NK-92 treated with Interleukin-12 subunit alpha and Interleukin-12 subunit beta, amount 100 ng/mL, for 24 hours (cell line): ENCODE measurements at regions not wholly inside any gene's neighbourhood (a gene's known extent, or its start where the extent isn't known, plus 50 kb on each side); places are given as distances from the start of the nearest gene placed in this dataset.
"Not testable (repeated sequence)": the region's sequence is repeated elsewhere in the genome, so short reads cannot be mapped to it uniquely, and the experiment has no call there.

Experiments used
- DNase-seq: peaks from one replicate; lab custom pipeline; 2025; lab: John Stamatoyannopoulos, UW

DNA sequence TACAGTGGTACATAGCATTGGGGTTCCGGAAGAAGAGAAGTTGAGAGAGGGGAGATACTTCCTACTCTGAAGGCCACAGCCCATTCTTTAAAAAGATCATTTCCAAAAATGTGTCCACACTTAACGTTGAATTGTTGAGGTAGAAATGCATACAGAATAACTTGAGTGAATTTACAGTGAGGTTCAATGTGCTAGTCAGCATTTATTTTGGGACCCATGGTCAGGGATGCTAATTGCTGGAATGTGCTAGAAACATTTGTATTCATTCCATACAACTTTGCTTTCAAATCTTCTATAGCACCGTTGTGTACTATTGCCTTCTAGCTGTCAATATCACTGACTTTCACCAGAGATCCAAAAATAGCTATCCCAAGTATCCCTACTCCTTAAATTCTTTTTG, 325.9 kb downstream of the SATB2 start:
- no peak for DNase-seq

DNA sequence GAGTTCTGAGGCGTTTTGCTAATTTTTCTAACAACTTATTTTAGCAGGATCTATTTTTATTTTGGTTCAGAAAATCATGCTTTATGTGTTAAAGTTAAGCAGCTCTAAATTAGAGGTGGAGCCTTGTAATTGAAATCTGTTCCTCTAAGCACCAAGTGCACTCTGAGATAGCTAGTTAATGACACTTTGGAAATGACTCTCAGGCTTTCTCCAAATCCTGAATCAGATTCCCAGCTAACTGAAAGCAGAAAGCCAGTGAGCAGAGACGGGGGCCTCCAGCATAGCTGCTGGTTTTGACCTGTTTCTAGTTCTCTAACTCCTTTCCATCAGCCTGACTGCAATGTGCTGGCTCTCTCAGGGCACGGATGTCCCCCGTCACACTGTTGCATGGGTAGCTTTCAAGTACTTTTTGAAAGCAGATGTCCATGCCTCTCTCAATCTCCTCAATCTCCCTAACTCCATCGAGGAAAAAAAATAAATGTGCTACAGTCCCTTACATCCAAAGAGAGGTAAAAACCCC, 326.5 kb downstream of the SATB2 start:
- DNase-seq: no peak

DNA sequence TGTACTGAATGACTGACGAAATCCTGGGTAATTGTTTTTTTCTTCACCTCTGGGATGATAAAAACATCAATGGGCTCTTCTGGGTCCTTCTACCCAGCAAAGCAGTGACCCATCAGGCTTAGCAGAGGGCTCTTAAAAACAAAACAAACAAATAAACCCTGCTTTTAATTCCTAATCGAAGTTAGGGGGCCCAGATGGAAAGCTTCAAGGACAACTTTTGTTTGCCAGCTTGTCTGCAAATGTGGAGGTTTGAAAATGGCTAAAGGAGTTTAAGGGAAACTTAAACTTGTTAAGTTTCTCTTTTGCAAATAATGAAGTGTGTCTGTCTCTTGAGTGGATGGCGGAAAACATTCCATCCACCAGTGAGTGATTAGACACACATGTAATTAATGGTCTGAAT, 327.2 kb downstream of the SATB2 start:
- no peak for DNase-seq

DNA sequence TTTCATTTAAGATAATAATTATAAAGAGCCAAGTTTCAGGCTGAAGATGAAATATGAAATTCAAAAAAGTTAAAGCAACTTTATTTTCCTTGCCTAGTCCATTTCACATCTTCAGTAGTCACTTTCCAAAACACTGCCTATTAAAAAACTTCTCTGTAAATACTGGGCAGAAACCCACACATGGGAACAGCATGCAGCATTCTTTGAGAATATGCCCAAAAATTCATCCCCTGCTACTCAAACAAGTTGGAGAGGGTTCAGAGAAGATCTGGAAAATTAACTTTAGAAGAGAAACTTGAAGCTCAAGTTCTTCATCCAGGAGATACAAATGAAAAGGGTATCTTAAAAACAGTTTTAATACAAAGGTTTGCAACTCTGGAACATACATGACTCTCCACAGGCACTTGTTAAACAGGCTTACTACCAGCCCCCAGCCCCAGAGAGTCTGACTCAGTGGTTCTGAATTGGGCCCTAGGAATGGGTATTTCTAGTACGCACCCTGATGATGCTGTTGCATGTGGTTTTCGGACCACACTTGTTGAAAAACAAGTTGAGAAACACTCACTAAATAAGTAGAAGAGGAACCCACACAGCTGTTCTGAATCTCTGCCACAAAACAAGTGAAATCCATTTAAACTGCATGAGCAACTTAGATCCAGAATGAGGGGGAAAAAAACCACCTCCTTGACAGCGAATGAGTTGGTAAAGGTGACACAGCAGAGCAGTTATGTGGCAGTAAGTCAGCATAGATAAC, 329.1 kb downstream of the SATB2 start:
- DNase-seq: no peak

DNA sequence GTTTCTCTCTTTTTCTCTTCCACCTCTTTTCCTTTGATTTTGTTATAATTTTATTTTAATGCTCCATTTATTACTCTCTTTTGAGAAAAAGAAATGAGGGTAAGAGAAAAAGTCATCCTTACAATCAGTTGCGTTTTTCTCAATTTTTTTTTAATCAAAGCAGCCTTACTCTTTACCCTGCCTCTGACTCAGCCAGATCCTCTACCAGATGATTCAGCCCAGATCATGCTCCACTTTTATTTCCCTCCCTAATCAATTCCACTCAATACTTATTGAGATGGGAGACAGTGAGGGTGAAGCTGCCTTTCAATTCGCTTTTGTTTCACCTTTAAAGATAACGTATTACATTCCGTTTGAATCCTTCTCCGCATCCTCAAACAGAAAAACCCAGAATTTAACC, 337.9 kb downstream of the SATB2 start:
- DNase-seq: no peak

DNA sequence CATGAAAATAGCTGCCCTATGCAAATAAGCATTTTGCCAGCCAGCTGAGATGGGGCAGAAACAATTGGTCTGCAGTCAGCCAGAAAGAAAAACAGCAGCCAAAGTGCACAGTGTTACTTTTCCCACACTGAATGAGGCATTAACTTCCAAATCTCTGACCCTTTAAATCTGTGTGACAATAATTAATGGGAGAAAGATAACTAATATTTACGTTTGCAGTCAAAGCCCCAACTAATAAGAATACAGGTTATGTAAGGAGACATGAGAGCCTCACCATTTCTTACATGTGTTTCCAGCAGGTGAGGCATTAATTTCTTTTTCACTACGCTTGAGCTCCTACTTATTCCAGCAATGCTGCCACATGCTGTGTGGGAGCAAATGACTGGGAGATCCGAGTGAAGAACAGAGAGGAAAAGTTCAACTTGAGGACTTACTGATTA, 339.0 kb downstream of the SATB2 start:
- no peak for DNase-seq

DNA sequence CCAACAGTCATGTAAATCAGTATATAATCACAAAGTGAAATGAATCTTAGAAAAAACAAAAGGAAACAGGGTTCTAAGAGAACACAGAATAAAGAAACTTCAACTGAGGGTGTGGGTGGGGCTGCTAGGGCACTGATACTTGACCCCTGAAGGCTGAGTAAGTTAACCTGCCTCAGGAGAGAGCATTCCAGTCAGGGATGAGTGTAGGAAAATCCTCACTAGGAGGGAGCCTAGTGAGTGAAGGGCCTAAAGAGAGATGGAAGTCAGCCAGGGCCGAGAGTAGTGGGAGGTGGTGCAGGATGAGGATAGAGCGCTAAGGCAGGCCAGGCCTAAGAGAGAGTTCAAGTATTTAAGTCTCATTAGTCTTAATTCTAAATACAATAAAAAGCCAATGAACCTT, 342.6 kb downstream of the SATB2 start:
- no peak for DNase-seq

DNA sequence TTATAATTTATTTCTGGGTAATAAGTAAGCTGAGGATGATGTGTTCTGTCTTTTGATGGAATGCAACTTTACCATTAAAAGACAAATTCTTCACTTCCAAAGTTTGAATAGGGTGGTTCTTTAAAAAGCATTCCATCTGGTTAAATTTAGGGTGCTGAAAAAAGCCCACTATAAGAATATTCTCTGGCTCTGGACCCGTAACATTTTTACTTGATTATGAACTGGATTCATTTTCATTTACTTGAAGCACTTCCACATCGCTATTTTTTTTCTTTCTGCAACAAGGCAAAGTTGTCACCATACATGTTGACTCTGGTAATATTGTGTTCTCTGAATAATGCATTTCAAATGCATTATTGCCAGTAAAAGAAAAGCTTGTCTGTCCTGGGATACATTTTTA, 344.6 kb downstream of the SATB2 start:
- no peak for DNase-seq

DNA sequence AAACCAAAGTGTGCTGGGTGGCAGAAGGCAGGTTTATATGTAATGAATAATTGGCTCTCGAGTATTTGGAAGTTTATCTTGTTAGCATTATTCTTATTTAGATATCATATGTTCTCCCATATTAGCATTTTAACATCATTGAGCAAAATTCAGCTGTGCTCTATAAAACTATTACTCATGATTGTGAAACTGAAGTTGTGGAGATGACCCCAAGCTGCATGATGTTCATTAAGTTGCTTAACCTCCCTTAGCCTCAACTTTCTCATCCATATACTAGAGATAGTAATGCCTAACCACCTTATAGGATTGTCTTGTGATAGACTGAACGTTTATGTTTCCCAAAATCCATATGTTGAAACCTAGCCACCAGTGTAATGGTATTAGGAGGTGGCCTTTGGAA, 346.3 kb downstream of the SATB2 start:
- DNase-seq: no peak

DNA sequence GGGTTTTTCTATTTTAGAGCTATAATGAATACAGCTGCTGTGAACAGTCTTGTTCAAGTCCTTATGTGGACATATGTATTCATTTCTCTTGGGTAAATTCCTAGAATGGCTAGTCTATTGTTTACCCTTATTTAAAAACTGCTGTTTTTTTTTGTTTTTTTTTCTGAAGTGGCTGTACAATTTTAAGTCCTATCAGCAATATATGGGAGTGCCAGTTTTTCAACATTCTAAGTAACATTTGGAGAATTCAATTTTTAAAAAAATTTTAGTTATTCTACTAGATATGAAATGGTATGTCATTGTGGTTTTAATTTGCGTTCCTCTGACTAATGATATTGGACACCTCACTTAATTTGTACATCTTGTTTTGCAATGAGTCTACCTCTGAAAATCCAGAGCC, 349.7 kb downstream of the SATB2 start:
- no peak for DNase-seq

DNA sequence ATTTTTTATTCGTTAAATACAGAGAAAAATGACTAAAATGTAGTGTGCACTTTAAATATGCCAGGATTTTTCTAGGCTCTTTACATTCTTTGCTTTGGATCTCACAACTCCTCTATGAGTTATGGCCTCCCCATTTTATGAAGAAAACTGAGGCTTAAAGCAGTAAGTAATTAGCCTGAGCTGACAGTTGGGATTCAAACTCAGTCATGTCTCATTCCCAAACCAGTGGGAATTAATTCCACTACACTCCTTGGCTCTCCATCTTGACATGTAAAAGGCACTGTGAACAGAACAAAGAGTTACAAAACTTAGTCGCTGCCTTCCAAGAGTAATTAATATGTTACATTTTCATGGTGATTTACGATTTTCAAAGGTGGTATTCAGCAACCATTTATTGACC, 351.9 kb downstream of the SATB2 start:
- DNase-seq: no peak

DNA sequence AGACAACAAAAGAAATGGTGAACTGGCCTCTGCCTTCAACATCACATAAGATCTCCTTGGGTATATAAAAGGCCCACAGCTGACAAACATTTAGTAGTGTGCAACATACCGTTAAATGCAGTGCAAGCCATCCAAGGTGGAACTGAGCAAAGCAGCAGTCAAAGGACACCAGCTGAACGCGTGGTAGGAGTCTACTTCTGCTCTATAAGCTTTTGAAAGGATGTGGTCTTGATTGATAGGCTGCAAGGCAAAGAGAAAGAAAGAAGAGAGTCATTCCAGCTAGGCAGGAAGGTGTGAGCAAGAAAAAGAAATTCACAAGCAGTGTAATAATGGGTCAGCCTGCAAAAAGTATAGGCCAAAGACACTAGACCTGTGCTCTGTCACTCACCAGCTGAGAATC, 356.3 kb downstream of the SATB2 start:
- DNase-seq: no peak

DNA sequence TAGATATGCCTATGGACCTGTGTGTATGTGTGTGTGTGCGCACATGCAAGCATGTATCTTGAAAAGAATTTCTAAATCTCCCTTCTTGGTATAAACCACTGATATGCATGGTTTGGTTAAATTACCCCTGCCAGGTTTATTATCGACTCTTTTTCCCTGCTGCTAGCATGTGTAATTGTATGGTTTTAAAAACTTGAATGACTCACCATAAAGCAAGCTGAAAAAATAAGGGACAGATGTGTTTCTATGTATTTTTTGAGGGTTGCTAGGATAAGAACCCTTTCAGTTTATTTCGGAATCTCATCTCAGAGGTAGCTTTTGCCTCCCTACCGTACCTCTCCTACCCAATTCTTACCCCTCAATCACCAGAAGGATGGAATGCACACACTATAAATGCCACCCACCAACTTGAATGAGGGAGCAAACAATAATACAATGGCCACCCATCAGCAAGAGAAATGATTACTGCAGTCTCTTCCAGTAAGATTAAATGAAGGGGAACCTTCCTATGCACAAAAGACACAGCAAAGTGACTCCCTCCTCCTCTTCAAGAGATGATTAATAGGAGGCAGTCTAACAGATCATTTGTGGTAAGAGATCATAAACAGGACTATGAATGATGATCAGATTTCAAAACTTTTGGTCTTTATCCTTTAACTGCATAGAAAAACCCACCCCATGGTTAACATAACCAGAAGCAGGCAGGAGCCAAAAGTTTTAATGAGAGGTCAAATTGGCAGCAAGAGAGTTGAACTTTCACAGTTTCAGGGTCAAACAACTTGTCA, 357.2 kb downstream of the SATB2 start:
- DNase-seq: no peak

DNA sequence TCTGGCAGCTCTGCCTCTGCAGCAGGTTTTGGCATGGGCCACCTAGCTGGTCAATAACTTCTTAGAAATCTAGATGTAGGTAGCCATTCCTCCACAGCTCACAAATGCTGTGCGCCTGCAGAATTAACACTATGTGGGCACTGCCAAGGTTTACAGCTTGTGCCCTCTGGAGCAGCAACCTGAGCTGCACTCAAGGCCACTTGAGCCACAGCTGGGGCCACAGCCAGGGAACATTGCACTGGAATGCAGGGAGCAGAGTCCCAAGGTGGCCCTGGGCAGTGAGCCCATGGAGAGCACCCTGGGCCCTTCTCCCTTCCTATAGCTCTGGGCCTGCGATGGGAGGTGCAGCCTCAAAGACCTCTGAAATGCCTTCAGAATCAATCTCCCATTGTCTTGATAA, 365.3 kb downstream of the SATB2 start:
- DNase-seq: no peak

DNA sequence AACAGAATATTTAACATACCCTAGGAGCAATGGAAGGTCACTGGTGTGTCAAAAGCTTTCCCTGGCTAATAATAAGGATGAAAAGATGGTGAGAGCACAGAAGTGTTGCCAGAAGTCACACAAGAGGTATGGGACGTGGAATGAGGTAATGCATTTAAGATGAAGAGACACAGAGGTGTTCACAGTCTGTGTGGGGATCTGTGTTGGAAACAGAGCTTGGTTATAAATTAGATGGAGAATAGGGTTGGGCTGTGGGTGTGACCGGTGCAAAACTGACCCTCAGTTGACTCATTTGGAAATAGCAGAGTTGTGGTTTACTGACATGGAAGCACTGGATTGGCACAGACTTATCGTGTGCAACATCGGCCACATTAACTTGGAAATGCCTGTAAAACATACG, 372.5 kb downstream of the SATB2 start:
- no peak for DNase-seq

DNA sequence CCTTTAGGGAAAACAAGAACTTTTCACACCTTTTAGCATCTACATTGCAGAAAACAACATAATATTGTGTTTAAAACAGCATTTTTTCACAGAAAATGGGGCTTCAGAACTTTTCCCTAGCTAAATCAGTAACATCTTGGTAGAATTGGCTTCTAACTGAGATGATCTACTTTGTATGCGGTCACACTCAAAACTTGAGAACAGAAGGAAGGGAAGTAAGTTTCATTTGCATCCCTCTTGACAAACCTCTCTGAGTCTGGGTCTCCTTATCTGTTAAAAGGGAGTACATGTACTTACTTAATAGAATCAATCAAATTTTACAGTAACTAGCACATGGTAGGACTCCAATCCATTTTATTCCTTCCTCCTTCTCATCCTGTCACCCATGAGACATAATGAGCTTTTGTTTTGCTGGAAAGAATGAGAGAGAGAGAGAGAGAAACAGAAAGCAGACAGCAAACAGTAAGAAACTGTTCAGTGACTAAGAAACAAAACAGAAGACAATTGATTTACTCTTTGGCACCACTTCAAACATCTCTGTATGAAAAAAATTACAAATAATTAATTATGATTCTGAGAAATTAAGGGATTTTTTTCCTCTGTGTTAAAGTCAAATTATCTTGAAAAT, 387.3 kb downstream of the SATB2 start:
- no peak for DNase-seq

DNA sequence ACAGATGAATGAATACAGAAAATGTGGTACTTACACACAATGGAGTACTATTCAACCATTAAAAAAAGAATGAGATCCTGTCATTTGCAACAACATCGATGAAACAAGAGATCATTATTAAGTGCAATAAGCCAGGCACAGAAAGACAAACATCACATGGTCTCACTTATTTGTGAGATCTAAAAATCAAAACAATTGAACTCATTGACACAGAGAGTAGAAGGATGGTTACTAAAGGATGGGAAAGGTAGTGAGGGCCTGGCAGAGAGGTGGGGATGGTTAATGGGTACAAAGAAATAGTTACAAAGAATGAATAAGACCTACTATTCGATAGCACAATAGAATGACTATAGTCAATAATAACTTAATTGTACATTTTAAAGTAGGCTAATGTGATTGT, 393.5 kb downstream of the SATB2 start:
- no peak for DNase-seq

DNA sequence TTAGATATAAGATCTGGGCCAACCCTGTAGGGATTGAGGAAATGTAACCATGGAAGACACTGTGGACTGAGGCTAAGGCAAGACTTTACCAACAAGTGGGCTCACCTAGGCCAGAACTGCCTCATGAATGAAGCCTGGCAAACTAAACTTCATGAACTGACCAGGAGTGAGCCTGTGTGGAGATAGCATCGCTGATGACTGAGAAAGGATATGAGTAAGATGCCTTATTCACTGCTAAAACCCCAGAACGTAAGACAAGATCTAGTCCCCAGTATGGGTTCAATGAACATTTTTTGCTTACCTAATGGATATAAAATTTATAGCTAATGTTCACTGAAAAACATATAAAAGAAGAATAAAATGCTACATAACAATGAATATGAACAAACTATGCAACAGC, 399.8 kb downstream of the SATB2 start:
- DNase-seq: no peak

DNA sequence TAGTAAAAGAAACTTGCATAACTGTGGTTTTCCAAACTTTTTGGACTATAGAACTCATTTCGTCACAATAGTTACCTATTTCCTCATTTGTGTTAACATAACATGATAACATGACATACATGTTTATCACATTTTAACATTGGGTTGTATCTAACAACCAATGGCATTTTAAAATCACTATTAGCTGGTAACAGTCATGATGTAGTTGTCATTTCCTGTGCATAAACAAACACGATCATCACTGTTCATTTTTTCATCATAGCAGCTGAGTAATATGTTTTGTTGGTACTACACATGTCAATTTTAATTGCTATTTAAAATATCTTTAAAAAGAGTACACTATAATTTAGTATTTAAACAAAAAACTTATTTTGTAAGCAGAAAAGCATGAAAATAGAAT, 402.4 kb downstream of the SATB2 start:
- DNase-seq: no peak

DNA sequence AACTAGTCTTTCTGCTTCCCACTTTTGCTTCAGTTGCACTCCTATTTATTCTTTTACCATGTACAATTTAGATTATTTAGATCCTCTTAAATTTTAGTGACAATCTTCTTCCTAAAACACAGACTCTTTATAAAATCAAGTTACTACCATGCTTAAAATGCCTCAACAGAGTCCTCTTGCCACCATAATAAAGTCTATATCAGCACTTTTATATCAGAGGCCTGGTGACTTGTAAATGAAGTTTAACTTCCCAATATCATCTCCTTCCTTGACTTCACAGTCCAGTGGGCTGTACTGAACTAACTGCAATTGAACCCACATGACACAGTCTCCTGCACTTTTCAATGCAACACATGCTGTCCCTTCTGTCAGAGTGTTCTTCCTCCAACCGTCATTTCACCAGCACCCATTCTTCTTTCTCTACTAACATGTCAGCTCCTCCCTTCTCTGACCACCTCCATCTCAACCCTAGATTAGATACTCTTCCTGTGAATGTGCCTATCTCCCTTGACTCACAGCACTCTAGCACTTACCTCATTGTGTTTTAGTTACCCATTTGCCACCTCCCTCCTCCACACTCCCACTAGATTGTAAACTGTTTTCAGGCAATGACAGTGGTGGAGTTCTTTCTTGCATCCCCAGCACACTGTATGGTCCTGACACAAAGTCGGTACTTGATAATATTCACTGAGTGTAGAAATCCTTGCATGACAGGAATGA, 414.9 kb downstream of the SATB2 start:
- DNase-seq: no peak

DNA sequence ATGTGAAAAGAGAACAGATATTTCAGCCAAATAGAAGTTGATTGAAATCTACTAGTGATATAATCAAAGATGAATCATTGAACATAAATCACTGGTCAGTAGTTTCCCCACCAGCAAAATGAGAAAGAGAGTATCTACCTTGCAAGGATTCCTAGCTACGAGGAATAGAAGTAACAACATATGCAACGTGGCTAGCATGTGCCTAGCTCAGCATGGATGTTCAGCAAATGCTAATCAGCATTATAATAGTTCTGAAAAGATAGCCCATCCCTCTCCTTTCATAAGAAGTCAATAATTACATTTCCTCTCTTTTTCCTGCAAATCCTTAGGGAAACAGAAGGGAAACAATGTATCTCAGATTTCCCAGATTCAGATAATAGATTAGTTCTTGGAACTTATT, 417.2 kb downstream of the SATB2 start:
- DNase-seq: no peak

DNA sequence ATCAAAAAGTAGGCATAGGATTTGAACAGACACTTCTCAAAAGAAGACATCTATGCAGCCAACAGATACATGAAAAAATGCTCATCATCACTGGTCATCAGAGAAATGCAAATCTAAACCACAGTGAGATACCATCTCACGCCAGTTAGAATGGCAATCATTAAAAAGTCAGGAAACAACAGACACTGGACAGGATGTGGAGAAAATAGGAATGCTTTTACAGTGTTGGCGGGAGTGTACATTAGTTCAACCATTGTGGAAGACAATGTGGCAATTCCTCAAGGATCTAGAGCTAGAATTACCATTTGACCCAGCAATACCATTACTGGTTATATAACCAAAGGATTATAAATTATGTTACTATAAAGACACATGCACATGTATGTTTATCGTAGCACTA, 424.0 kb downstream of the SATB2 start:
- DNase-seq: not testable (repeated sequence)
